B cell (primary cell): ENCODE measurements at regions not wholly inside any gene's neighbourhood (a gene's known extent, or its start where the extent isn't known, plus 50 kb on each side); places are given as distances from the start of the nearest gene placed in this dataset.

ENCODE experiments used
- EZH2 ChIP-seq: IDR thresholded peaks from 2 replicates; pipeline ENCODE4 v1.6.1; 2012; ENCODE audit warnings: borderline replicate concordance, low read depth, mild to moderate bottlenecking, moderate library complexity, low read length; ENCODE audit not compliant: insufficient read depth, poor library complexity, severe bottlenecking
- TF ChIP-seq, protein P1 (sequence below): fragments of 200-600 bp; IDR thresholded peaks from one replicate; pipeline ENCODE4 v1.8.0; 2022; ENCODE audit warnings: antibody characterized with exemption, mild to moderate bottlenecking

DNA sequence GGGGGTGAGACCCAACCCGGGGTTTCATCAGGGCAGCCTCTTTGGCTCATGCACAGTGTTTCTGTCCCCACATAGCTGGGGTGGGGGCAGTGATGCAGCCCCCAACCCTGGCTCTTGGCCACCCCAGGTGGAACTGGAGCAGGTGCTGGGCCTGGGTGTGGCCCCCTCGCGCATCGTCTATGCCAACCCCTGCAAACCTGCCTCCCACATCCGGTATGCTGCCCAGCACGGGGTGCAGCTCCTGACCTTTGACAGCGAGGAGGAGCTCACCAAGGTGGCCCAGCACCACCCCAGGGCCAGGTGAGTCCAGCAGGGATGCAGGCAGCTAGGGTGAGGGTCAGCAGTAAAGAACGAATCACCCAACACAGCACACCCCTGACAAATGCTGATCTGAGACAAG, 72.3 kb upstream of the TINAGL1 start:
- TF ChIP-seq, protein P1, sequence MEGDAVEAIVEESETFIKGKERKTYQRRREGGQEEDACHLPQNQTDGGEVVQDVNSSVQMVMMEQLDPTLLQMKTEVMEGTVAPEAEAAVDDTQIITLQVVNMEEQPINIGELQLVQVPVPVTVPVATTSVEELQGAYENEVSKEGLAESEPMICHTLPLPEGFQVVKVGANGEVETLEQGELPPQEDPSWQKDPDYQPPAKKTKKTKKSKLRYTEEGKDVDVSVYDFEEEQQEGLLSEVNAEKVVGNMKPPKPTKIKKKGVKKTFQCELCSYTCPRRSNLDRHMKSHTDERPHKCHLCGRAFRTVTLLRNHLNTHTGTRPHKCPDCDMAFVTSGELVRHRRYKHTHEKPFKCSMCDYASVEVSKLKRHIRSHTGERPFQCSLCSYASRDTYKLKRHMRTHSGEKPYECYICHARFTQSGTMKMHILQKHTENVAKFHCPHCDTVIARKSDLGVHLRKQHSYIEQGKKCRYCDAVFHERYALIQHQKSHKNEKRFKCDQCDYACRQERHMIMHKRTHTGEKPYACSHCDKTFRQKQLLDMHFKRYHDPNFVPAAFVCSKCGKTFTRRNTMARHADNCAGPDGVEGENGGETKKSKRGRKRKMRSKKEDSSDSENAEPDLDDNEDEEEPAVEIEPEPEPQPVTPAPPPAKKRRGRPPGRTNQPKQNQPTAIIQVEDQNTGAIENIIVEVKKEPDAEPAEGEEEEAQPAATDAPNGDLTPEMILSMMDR: no peak
- no peak for TF ChIP-seq EZH2
